ENCODE measurements at regions not wholly inside any gene's neighbourhood (a gene's known extent, or its start where the extent isn't known, plus 50 kb on each side); places are given as distances from the start of the nearest gene placed in this dataset.

- TF ChIP-seq POLR2A (IDR thresholded peaks at IDR 0.05; ENCODE audit: low read depth, low read length) (no peak), POLR2AphosphoS5 (IDR thresholded peaks at IDR 0.05; ENCODE audit: low read depth, low read length) (no peak)
Observed at GRCh38 chr12:131617179-131617578, 93.7 kb upstream of the SFSWAP start.

All from GM12891 (cell line).